IPS-18a (cell line): ENCODE measurements at regions not wholly inside any gene's neighbourhood (a gene's known extent, or its start where the extent isn't known, plus 50 kb on each side); places are given as distances from the start of the nearest gene placed in this dataset.
"Not testable (repeated sequence)": the region's sequence is repeated elsewhere in the genome, so short reads cannot be mapped to it uniquely, and the experiment has no call there.

Experiments used
- H3K27ac ChIP-seq: one replicate; pipeline ENCODE4 v1.5.1; 2013; ENCODE audit warnings: low read length
- H3K27me3 ChIP-seq: one replicate; pipeline ENCODE4 v1.6.1; 2013; ENCODE audit warnings: mild to moderate bottlenecking, low read length; ENCODE audit not compliant: control insufficient read depth, insufficient read depth
- H3K36me3 ChIP-seq: one replicate; pipeline ENCODE4 v1.6.1; 2013; ENCODE audit warnings: low read depth, low read length; ENCODE audit not compliant: control insufficient read depth
- H3K4me1 ChIP-seq: one replicate; pipeline ENCODE4 v1.6.1; 2013; ENCODE audit warnings: low read depth, low read length; ENCODE audit not compliant: control insufficient read depth
- H3K4me3 ChIP-seq: one replicate; pipeline ENCODE4 v1.5.1; 2013; ENCODE audit warnings: low read length
- H3K9ac ChIP-seq: one replicate; pipeline ENCODE4 v1.6.1; 2013; ENCODE audit warnings: mild to moderate bottlenecking, low read length, moderate library complexity
- H3K9me3 ChIP-seq: one replicate; pipeline ENCODE4 v1.6.1; 2013; ENCODE audit warnings: low read depth, low read length; ENCODE audit not compliant: control insufficient read depth

DNA sequence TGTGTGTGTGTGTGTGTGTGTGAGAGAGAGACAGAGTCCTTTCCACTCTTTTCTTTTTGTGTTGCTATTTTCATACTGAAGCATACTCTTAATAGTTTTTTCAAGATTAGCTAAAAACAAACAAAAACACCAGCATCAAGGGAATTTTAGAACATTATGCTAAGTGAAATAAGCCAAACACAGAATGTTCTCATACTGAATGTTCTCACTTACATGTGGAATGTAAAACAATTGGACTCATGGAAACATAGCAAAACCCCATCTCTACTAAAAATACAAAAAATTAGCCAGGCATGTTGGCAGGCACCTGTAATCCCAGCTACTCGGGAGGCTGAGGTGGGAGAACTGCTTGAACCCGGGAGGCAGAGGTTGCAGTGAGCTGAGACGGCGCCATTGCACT is 193.4 kb downstream of the XPNPEP1 start:
- H3K4me1 ChIP-seq, H3K9ac ChIP-seq, H3K27ac ChIP-seq, H3K36me3 ChIP-seq, H3K4me3 ChIP-seq, H3K27me3 ChIP-seq, H3K9me3 ChIP-seq: not testable (repeated sequence)

GRCh38 chr10:109727436-109727835 is 195.9 kb downstream of the XPNPEP1 start:
- H3K27ac ChIP-seq: no peak overlapping the region
- no peaks in the 10 kb centered on the region for H3K9me3 ChIP-seq
- H3K27me3 ChIP-seq: no peaks in the 10 kb centered on the region
- H3K9ac ChIP-seq: no peak overlapping the region
- H3K4me1 ChIP-seq: no peaks in the 10 kb centered on the region
- no peaks in the 10 kb centered on the region for H3K36me3 ChIP-seq
- no peak overlapping the region for H3K4me3 ChIP-seq

- Histone ChIP-seq H3K36me3 (no peaks in the 10 kb centered on the region), H3K4me3 (no peak overlapping the region), H3K4me1 (no peaks in the 10 kb centered on the region), H3K27me3 (no peaks in the 10 kb centered on the region), H3K9me3 (no peaks in the 10 kb centered on the region), H3K9ac (no peak overlapping the region), H3K27ac (no peak overlapping the region)
These were observed 196.8 kb downstream of the XPNPEP1 start for GRCh38 chr10:109726473-109726872.

- no peak overlapping the region for H3K9ac ChIP-seq
- H3K27me3 ChIP-seq: no peaks in the 10 kb centered on the region
- H3K4me3 ChIP-seq: no peak overlapping the region
- no peak overlapping the region for H3K27ac ChIP-seq
- no peaks in the 10 kb centered on the region for H3K36me3 ChIP-seq
- H3K9me3 ChIP-seq: no peaks in the 10 kb centered on the region
- no peaks in the 10 kb centered on the region for H3K4me1 ChIP-seq
These were observed 200.0 kb downstream of the XPNPEP1 start for GRCh38 chr10:109723305-109723704.

GRCh38 chr10:109721453-109722064 is 201.8 kb downstream of the XPNPEP1 start:
- Histone ChIP-seq H3K4me3 (no peak overlapping the region), H3K4me1 (no peaks in the 10 kb centered on the region), H3K27me3 (no peaks in the 10 kb centered on the region), H3K9me3 (no peaks in the 10 kb centered on the region), H3K27ac (no peak overlapping the region), H3K36me3 (no peaks in the 10 kb centered on the region), H3K9ac (no peak overlapping the region)

DNA sequence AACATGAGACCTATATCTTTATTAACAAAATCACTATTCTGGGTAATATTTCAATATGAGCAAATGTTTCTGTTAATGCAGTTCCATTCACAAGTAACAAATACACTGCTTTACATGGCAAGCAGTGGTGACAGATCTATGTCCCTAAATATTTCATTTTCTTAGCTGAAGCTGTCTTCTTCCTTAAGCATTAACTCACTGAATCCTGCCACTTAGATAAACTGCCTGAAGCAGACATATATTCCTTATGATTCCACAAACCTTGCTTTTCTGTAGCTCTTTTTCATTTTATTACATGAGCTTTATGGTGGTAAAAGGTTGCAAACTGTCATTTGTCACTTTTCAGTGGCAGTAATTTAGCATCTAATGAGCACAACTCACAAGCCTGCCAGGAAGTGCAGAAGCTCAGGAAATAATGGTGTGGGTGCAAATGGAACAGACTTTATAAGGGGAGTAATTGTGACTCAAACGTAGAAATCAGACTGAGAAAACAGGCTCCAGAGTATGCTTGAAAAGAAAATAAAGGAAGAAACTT is 217.2 kb downstream of the XPNPEP1 start:
- Histone ChIP-seq H3K4me3 (no peak overlapping the region), H3K36me3 (no peaks in the 10 kb centered on the region), H3K4me1 (no peaks in the 10 kb centered on the region), H3K9ac (no peak overlapping the region), H3K9me3 (peaks cover 4% of the 10 kb centered on the region), H3K27ac (no peak overlapping the region), H3K27me3 (no peaks in the 10 kb centered on the region)

- no peaks in the 10 kb centered on the region for H3K27me3 ChIP-seq
- H3K36me3 ChIP-seq: no peaks in the 10 kb centered on the region
- no peaks in the 10 kb centered on the region for H3K4me1 ChIP-seq
- H3K27ac ChIP-seq: no peak overlapping the region
- no peaks in the 10 kb centered on the region for H3K9me3 ChIP-seq
- H3K4me3 ChIP-seq: no peak overlapping the region
- no peak overlapping the region for H3K9ac ChIP-seq
These were observed 221.6 kb downstream of the XPNPEP1 start for GRCh38 chr10:109701633-109702215.

GRCh38 chr10:109698882-109699664 is 224.2 kb downstream of the XPNPEP1 start:
- Histone ChIP-seq H3K4me1 (no peaks in the 10 kb centered on the region), H3K27ac (no peak overlapping the region), H3K9ac (no peak overlapping the region), H3K36me3 (no peaks in the 10 kb centered on the region), H3K9me3 (no peaks in the 10 kb centered on the region), H3K27me3 (no peaks in the 10 kb centered on the region), H3K4me3 (no peak overlapping the region)

DNA sequence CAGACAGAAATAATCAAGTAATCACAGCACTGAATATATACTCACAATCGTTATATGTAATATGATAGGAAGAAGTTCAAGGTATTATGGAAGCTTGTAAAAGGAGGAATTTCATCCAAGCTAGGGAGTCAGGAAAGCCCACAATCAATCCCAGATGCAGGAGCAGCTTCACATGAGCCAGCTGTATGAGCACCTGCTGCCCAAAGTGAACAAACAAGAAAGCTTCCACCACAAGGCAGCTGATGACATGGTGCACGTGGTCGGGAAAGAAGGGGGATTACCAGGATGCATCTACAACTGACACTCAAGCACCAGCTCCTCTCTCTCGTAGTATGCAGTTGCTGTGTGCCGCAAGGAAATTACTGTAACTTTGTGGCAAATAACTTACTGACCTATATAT is 225.2 kb downstream of the XPNPEP1 start:
- no peaks in the 10 kb centered on the region for H3K4me1 ChIP-seq

GRCh38 chr10:109696981-109697775 is 226.1 kb downstream of the XPNPEP1 start:
- H3K4me3 ChIP-seq: no peak overlapping the region
- no peaks in the 10 kb centered on the region for H3K27me3 ChIP-seq
- H3K36me3 ChIP-seq: no peaks in the 10 kb centered on the region
- H3K9ac ChIP-seq: no peak overlapping the region
- no peaks in the 10 kb centered on the region for H3K4me1 ChIP-seq
- no peak overlapping the region for H3K27ac ChIP-seq
- no peaks in the 10 kb centered on the region for H3K9me3 ChIP-seq

More for the DNA sequence above, 225.2 kb downstream of the XPNPEP1 start:
- Histone ChIP-seq H3K36me3 (no peaks in the 10 kb centered on the region), H3K9me3 (no peaks in the 10 kb centered on the region), H3K27me3 (no peaks in the 10 kb centered on the region), H3K4me3 (no peak overlapping the region), H3K27ac (no peak overlapping the region), H3K9ac (no peak overlapping the region)

DNA sequence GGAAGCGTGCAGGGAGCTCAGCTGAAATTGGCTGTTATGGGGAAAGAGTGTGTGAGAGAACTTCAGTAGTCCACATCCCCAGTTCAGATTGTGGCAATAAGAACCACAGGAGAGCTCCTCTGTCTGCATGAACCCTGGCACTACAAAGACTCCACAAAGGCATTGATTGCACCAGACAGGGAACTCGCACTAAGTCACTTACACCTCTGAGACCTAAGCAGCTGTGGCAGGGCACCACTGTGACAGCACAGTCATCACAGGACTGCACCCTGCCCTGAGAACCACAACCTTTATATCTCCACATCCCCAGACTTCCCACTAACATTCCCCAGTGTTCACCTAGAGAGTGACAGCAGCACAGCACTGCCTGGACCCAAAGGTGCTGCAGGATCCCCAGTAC is 226.8 kb downstream of the XPNPEP1 start:
- Histone ChIP-seq H3K27me3 (no peaks in the 10 kb centered on the region), H3K9ac (no peak overlapping the region), H3K4me1 (no peaks in the 10 kb centered on the region), H3K36me3 (no peaks in the 10 kb centered on the region), H3K4me3 (no peak overlapping the region), H3K9me3 (no peaks in the 10 kb centered on the region), H3K27ac (no peak overlapping the region)
